ENCODE measurements at regions not wholly inside any gene's neighbourhood (a gene's known extent, or its start where the extent isn't known, plus 50 kb on each side); places are given as distances from the start of the nearest gene placed in this dataset.
"Not testable (repeated sequence)": the region's sequence is repeated elsewhere in the genome, so short reads cannot be mapped to it uniquely, and the experiment has no call there.

GRCh38 chr1:79966438-79966837, 959.9 kb upstream of the ADGRL4 start:
- H3K27ac Mint-ChIP-seq: no peak overlapping the region
- H3K4me3 Mint-ChIP-seq: no peak overlapping the region
- no peaks in the 10 kb centered on the region for H3K36me3 Mint-ChIP-seq (ENCODE audit: low read depth)
- H3K9me3 Mint-ChIP-seq: peaks cover 14% of the 10 kb centered on the region
- no peaks in the 10 kb centered on the region for H3K27me3 Mint-ChIP-seq
- DNase-seq (no peak), ATAC-seq (no peak)
- H3K4me1 Mint-ChIP-seq: no peaks in the 10 kb centered on the region

DNA sequence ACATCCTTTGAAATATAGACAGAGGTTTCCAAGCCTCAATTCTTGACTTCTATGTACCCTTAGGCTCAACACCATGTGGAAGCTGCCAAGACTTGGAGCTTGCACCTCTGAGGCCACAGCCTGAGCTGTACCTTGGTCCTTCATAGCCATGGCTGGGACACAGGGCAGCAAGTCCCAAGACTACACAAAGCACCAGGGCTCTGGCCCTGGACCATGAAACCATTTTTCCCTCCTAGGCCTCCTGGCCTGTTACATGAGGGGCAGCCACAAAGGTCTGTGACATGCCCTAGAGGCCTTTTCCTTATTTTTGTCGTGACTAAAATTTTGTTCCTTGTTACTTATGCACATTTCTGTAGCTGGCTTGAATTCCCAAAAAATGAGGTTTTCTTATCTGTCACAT, 953.1 kb upstream of the ADGRL4 start:
- H3K36me3 Mint-ChIP-seq (ENCODE audit: low read depth): no peaks in the 10 kb centered on the region
- peaks cover 23% of the 10 kb centered on the region for H3K9me3 Mint-ChIP-seq
- H3K27me3 Mint-ChIP-seq: no peaks in the 10 kb centered on the region

GRCh38 chr1:79955966-79956365, 949.4 kb upstream of the ADGRL4 start:
- no peaks in the 10 kb centered on the region for H3K36me3 Mint-ChIP-seq (ENCODE audit: low read depth)
- H3K27ac Mint-ChIP-seq: no peak overlapping the region
- peaks cover 38% of the 10 kb centered on the region for H3K9me3 Mint-ChIP-seq
- no peaks in the 10 kb centered on the region for H3K27me3 Mint-ChIP-seq
- no peak for DNase-seq
- H3K4me3 Mint-ChIP-seq: no peak overlapping the region
- no peaks in the 10 kb centered on the region for H3K4me1 Mint-ChIP-seq
- no peak for ATAC-seq

More for the DNA sequence above, 953.1 kb upstream of the ADGRL4 start:
- Mint-ChIP-seq H3K4me1 (no peaks in the 10 kb centered on the region), H3K4me3 (no peak overlapping the region), H3K27ac (no peak overlapping the region)
- ATAC-seq: no peak
- no peak for DNase-seq

DNA sequence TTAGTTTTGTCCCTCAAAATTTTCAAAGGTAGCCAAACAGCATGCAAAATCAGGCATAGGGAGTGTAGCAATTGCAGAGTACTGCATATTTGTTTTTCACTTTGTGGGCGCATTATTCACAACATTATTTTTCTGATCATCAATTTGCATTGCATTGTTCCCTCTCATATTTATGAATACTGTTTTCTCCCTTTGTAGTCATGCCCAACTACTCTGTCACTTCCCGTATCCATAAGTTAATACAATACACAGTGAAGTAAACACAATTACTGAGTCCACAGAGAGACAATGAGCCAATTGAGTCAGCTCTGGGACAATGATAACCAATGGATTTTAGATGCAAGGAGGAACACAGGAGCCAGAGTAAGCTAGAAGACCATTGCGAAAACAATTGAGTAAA, 944.0 kb upstream of the ADGRL4 start:
- no peaks in the 10 kb centered on the region for H3K27me3 Mint-ChIP-seq
- no peak overlapping the region for H3K27ac Mint-ChIP-seq

DNA sequence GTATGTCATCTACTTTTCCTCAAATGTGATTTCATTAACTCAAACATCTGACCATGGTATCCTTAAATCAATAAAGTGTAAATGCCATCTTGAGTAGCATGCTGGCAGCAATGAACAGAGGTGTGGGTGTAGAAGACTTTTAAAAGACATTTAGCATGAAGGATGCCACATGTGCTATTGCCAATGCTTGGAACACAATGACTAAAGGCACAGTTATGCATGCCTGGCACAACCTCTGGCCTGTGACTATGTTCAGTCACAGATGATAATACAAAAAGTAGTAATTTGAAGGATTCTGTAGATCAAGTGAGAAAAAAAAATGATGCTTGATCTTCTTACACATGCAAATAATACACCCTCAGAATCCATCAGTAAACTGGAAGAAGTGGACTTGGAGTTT, 938.9 kb upstream of the ADGRL4 start:
- Mint-ChIP-seq H3K9me3 (peaks cover 9% of the 10 kb centered on the region), H3K36me3 (ENCODE audit: low read depth) (no peaks in the 10 kb centered on the region), H3K4me1 (no peaks in the 10 kb centered on the region), H3K27ac (no peak overlapping the region), H3K4me3 (no peak overlapping the region), H3K27me3 (no peaks in the 10 kb centered on the region)
- no peak for DNase-seq
- ATAC-seq: no peak

More for the DNA sequence above, 944.0 kb upstream of the ADGRL4 start:
- no peak for DNase-seq
- no peak overlapping the region for H3K4me3 Mint-ChIP-seq
- no peaks in the 10 kb centered on the region for H3K4me1 Mint-ChIP-seq
- no peak for ATAC-seq
- H3K36me3 Mint-ChIP-seq (ENCODE audit: low read depth): no peaks in the 10 kb centered on the region
- peaks cover 28% of the 10 kb centered on the region for H3K9me3 Mint-ChIP-seq

GRCh38 chr1:79929356-79929755, 922.8 kb upstream of the ADGRL4 start:
- Mint-ChIP-seq H3K9me3 (peaks cover 11% of the 10 kb centered on the region), H3K36me3 (ENCODE audit: low read depth) (no peaks in the 10 kb centered on the region), H3K4me3 (no peak overlapping the region), H3K4me1 (no peaks in the 10 kb centered on the region), H3K27ac (no peak overlapping the region), H3K27me3 (no peaks in the 10 kb centered on the region)
- DNase-seq: no peak
- ATAC-seq: no peak

GRCh38 chr1:79928901-79929300, 922.4 kb upstream of the ADGRL4 start:
- Mint-ChIP-seq H3K4me3 (no peak overlapping the region), H3K27me3 (no peaks in the 10 kb centered on the region), H3K27ac (no peak overlapping the region), H3K36me3 (ENCODE audit: low read depth) (no peaks in the 10 kb centered on the region), H3K4me1 (no peaks in the 10 kb centered on the region), H3K9me3 (peaks cover 11% of the 10 kb centered on the region)
- ATAC-seq: no peak
- no peak for DNase-seq

- Mint-ChIP-seq H3K9me3 (peaks cover 23% of the 10 kb centered on the region), H3K4me3 (no peak overlapping the region), H3K27ac (no peak overlapping the region), H3K27me3 (no peaks in the 10 kb centered on the region), H3K36me3 (ENCODE audit: low read depth) (no peaks in the 10 kb centered on the region), H3K4me1 (no peaks in the 10 kb centered on the region)
- DNase-seq (no peak), ATAC-seq (no peak)
Observed at GRCh38 chr1:79920960-79921669, 914.6 kb upstream of the ADGRL4 start.

GRCh38 chr1:79914896-79915295, 908.4 kb upstream of the ADGRL4 start:
- Mint-ChIP-seq H3K4me1 (no peaks in the 10 kb centered on the region), H3K9me3 (peaks cover 13% of the 10 kb centered on the region)
- no peak for ATAC-seq

DNA sequence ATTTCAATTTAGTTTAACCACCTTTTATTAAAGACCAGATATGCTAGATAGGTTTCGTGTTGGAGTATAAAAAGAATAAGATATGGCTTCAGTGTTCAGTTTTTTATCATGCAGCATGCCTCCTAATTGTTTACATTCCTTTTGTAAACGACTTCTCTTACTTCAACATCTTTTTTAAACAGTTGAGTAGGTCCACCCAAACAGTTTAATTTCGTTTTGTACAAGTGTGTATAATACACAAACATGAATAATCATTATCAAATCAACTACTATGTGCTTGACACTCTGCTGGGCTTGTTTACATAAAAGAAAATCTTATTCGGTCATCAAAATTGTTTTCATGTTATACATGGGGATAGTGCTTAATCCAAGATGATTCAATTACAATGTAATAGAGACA, 906.3 kb upstream of the ADGRL4 start:
- H3K27ac Mint-ChIP-seq: no peak overlapping the region
- H3K4me3 Mint-ChIP-seq: no peak overlapping the region
- no peaks in the 10 kb centered on the region for H3K4me1 Mint-ChIP-seq
- no peaks in the 10 kb centered on the region for H3K36me3 Mint-ChIP-seq (ENCODE audit: low read depth)
- H3K9me3 Mint-ChIP-seq: peaks cover 13% of the 10 kb centered on the region
- ATAC-seq: no peak
- DNase-seq: no peak
- H3K27me3 Mint-ChIP-seq: no peaks in the 10 kb centered on the region

More at GRCh38 chr1:79914896-79915295, 908.4 kb upstream of the ADGRL4 start:
- DNase-seq: no peak
- Mint-ChIP-seq H3K27me3 (no peaks in the 10 kb centered on the region), H3K36me3 (ENCODE audit: low read depth) (no peaks in the 10 kb centered on the region), H3K4me3 (no peak overlapping the region), H3K27ac (no peak overlapping the region)

GRCh38 chr1:79903321-79903720, 896.8 kb upstream of the ADGRL4 start:
- H3K36me3 Mint-ChIP-seq (ENCODE audit: low read depth): no peaks in the 10 kb centered on the region
- no peak overlapping the region for H3K27ac Mint-ChIP-seq
- H3K4me3 Mint-ChIP-seq: no peak overlapping the region
- H3K9me3 Mint-ChIP-seq: peaks cover 4% of the 10 kb centered on the region
- H3K27me3 Mint-ChIP-seq: no peaks in the 10 kb centered on the region
- DNase-seq: no peak
- H3K4me1 Mint-ChIP-seq: no peaks in the 10 kb centered on the region
- ATAC-seq: no peak

DNA sequence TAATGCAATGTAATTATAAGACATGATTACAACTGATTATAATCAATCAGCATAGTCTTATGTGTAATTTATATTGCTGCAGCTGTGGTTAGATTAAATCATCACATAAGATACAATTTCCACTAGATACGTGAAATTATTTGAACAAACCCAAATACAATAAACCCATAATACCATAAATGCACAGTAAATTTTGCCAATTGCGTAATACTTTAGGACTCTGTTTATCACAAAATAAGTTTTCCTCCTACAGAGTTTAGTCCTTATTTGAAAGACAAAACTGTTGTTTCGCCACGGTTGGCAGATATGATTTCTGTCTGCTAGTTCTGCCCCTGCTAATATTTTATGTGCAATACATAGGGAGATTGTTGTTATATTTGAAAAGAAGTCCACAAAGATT, 895.9 kb upstream of the ADGRL4 start:
- ATAC-seq (no peak), DNase-seq (no peak)
- Mint-ChIP-seq H3K36me3 (ENCODE audit: low read depth) (no peaks in the 10 kb centered on the region), H3K27me3 (no peaks in the 10 kb centered on the region), H3K4me1 (no peaks in the 10 kb centered on the region), H3K9me3 (peaks cover 4% of the 10 kb centered on the region), H3K4me3 (no peak overlapping the region), H3K27ac (no peak overlapping the region)

DNA sequence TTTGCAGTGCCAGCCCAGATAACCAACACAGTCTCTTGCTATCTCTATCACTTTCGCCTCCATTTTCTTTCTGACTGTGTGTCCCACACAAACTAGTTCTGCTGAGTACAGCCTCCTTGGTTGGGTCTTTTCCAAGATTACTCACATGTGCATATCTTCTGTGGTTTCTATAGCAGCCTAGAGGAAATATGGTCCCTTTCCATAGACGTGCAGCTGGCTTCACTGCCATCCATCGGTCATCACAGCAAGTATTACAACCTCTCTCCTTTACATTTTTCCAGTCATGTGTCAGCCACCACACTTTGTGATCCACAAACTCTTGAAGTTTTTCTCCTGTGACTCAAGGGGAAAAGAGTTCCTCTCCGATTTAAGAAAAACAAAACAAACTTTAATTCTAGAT, 893.4 kb upstream of the ADGRL4 start:
- Mint-ChIP-seq H3K4me3 (no peak overlapping the region), H3K27ac (no peak overlapping the region), H3K27me3 (no peaks in the 10 kb centered on the region), H3K36me3 (ENCODE audit: low read depth) (no peaks in the 10 kb centered on the region), H3K4me1 (no peaks in the 10 kb centered on the region), H3K9me3 (no peaks in the 10 kb centered on the region)
- ATAC-seq (no peak), DNase-seq (no peak)

- no peaks in the 10 kb centered on the region for H3K27me3 Mint-ChIP-seq
- DNase-seq (no peak), ATAC-seq (no peak)
- no peaks in the 10 kb centered on the region for H3K36me3 Mint-ChIP-seq (ENCODE audit: low read depth)
- H3K9me3 Mint-ChIP-seq: peaks cover 8% of the 10 kb centered on the region
- no peak overlapping the region for H3K27ac Mint-ChIP-seq
- H3K4me1 Mint-ChIP-seq: no peaks in the 10 kb centered on the region
- no peak overlapping the region for H3K4me3 Mint-ChIP-seq
Observed at GRCh38 chr1:79896140-79896539, 889.6 kb upstream of the ADGRL4 start.

DNA sequence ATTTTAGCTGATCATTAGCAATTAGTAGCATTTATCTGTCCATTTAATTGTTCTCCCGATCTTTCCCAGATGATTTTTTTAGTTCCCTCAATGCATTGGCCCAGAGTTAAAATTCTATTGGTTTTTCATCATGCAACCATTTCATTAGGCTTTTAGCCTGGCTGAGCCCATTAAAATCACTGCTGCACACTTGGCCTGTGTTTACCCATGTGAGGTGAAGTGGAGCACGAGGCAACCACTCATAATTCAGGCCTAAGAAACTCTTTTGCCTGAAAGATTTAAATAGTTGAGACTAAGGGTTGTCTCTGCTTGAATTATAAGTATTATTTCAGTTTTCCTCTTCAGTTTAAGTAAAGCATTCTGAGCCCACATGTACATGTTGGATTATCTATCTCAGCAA, 889.0 kb upstream of the ADGRL4 start:
- DNase-seq (no peak), ATAC-seq (no peak)
- no peak overlapping the region for H3K4me3 Mint-ChIP-seq
- no peaks in the 10 kb centered on the region for H3K27me3 Mint-ChIP-seq
- H3K4me1 Mint-ChIP-seq: no peaks in the 10 kb centered on the region
- H3K27ac Mint-ChIP-seq: no peak overlapping the region
- H3K36me3 Mint-ChIP-seq (ENCODE audit: low read depth): no peaks in the 10 kb centered on the region
- H3K9me3 Mint-ChIP-seq: peaks cover 10% of the 10 kb centered on the region

- H3K4me3 Mint-ChIP-seq; H3K4me1 Mint-ChIP-seq; H3K36me3 Mint-ChIP-seq (ENCODE audit: low read depth); ATAC-seq; DNase-seq; H3K27ac Mint-ChIP-seq; H3K27me3 Mint-ChIP-seq: not testable (repeated sequence)
- H3K9me3 Mint-ChIP-seq: peaks cover 15% of the 10 kb centered on the region
Observed at GRCh38 chr1:79894129-79894528, 887.6 kb upstream of the ADGRL4 start.
